Spleen (tissue), 7 donors: ENCODE measurements at regions not wholly inside any gene's neighbourhood (a gene's known extent, or its start where the extent isn't known, plus 50 kb on each side); places are given as distances from the start of the nearest gene placed in this dataset.

ENCODE experiments used
- CTCF ChIP-seq, 11 experiments: fragments of 200-600 bp in 7 of 11; fragments of 450-650 bp in 4 of 11; sonication (generic) in 4 of 11; IDR thresholded peaks in 8 of 11; conservative IDR thresholded peaks in 3 of 11; 1 replicate in 7 of 11; 2 replicates in 4 of 11; pipeline versions ENCODE4 v1.4.0 to v1.8.0; 2016 to 2021; ENCODE audit warnings: antibody characterized with exemption in 11 of 11, inconsistent platforms in 4 of 11, mild to moderate bottlenecking in 1 of 11
- POLR2A ChIP-seq, 3 donors: fragments of 450-650 bp; IDR thresholded peaks; one replicate each; pipeline ENCODE4 v1.5.1; 2017; ENCODE audit warnings: antibody characterized with exemption in 3 of 3, mild to moderate bottlenecking in 1 of 3
- POLR2AphosphoS5 ChIP-seq, 3 donors: sonication (generic); formaldehyde crosslinking; IDR thresholded peaks; one replicate each; pipeline ENCODE4 v1.5.1; 2017; ENCODE audit warnings: antibody characterized with exemption in 3 of 3
- donor health status: DM: no; HTN: no; CAD: no; lungs with moderate emphysema.
- donor health status: DM: no; HTN: no; CAD: no.
- donor health status: DM: no; HTN: no; CAD: no.

GRCh38 chr13:76454991-76455390 is 431.2 kb downstream of the KCTD12 start:
- TF ChIP-seq CTCF (IDR thresholded peaks at IDR 0.05 in 8 of 11, conservative IDR thresholded peaks at IDR 0.05 in 3 of 11) (no peak), POLR2AphosphoS5 (IDR thresholded peaks at IDR 0.05) (no peak), POLR2A (IDR thresholded peaks at IDR 0.05) (no peak)
